Activated B cell treated with CpG ODN at 0.5 μM for 24 hours (primary cell): ENCODE measurements at regions not wholly inside any gene's neighbourhood (a gene's known extent, or its start where the extent isn't known, plus 50 kb on each side); places are given as distances from the start of the nearest gene placed in this dataset.

ENCODE experiments used
- ATAC-seq: fragments of 200-7000 bp; cut with Tn5 transposase; one replicate; pipeline ENCODE4 v1.10.0; 2021; ENCODE audit warnings: low read depth, mild to moderate bottlenecking, moderate library complexity
- CTCF ChIA-PET: fragments of 350-600 bp; sonication (Branson Sonifier 250); formaldehyde crosslinking; loops from one replicate; lab custom pipeline; 2021; ENCODE audit warnings: antibody characterized with exemption; lab: Charles Lee
- POLR2A ChIA-PET: fragments of 350-600 bp; sonication (Branson Sonifier 250); formaldehyde crosslinking; loops from one replicate; lab custom pipeline; 2021; ENCODE audit warnings: antibody characterized with exemption; lab: Charles Lee
- DNase-seq: peaks from one replicate; pipeline ENCODE4 v3.0.0; 2022
- H3K27ac Mint-ChIP-seq: one replicate; pipeline ENCODE4 v1.8.0; 2020; ENCODE audit warnings: mixed read lengths
- H3K27me3 Mint-ChIP-seq: one replicate; pipeline ENCODE4 v1.8.0; 2021; ENCODE audit warnings: mixed read lengths
- H3K36me3 Mint-ChIP-seq: one replicate; pipeline ENCODE4 v1.8.0; 2021; ENCODE audit warnings: low read depth, mixed read lengths
- H3K4me1 Mint-ChIP-seq: one replicate; pipeline ENCODE4 v1.8.0; 2021; ENCODE audit warnings: mixed read lengths
- H3K4me3 Mint-ChIP-seq: one replicate; pipeline ENCODE4 v1.8.0; 2020; ENCODE audit warnings: mild to moderate bottlenecking, mixed read lengths
- H3K9me3 Mint-ChIP-seq: one replicate; pipeline ENCODE4 v1.8.0; 2020; ENCODE audit warnings: mixed read lengths
- CTCF ChIP-seq: fragments of 200-600 bp; IDR thresholded peaks from one replicate; pipeline ENCODE4 v1.8.0; 2022; ENCODE audit warnings: antibody characterized with exemption, mild to moderate bottlenecking
- intact Hi-C: fragments of 100-400 bp; cut with micrococcal nuclease; formaldehyde crosslinking; loops from one replicate; pipeline ENCODE4 v1.15.1; 2024

- no peak for ATAC-seq
Observed at GRCh38 chr1:114232691-114233090, 79.0 kb upstream of the SYT6 start.

GRCh38 chr1:114231301-114231700, 77.6 kb upstream of the SYT6 start:
- CTCF ChIA-PET = no interaction called here
- POLR2A ChIA-PET = no interaction called here
- Mint-ChIP-seq H3K9me3 (no peaks in the 10 kb centered on the region), H3K36me3 (no peaks in the 10 kb centered on the region), H3K4me3 (no peak overlapping the region), H3K27ac (no peak overlapping the region), H3K4me1 (no peaks in the 10 kb centered on the region), H3K27me3 (peaks cover 10% of the 10 kb centered on the region)
- DNase-seq = no peak
- intact Hi-C loops = no loop called here
- TF ChIP-seq CTCF = no peak
- ATAC-seq = no peak

More at GRCh38 chr1:114232691-114233090, 79.0 kb upstream of the SYT6 start:
- H3K9me3 Mint-ChIP-seq = no peaks in the 10 kb centered on the region
- CTCF ChIA-PET = no interaction called here
- no peaks in the 10 kb centered on the region for H3K4me1 Mint-ChIP-seq
- DNase-seq = no peak
- H3K27me3 Mint-ChIP-seq = peaks cover 10% of the 10 kb centered on the region
- intact Hi-C loops = no loop called here
- no peak overlapping the region for H3K27ac Mint-ChIP-seq
- POLR2A ChIA-PET = no interaction called here
- H3K4me3 Mint-ChIP-seq = no peak overlapping the region
- no peaks in the 10 kb centered on the region for H3K36me3 Mint-ChIP-seq
- no peak for TF ChIP-seq CTCF

- CTCF ChIA-PET = no interaction called here
- ATAC-seq = no peak
- TF ChIP-seq CTCF = no peak
- intact Hi-C loops = no loop called here
- Mint-ChIP-seq H3K4me1 (no peaks in the 10 kb centered on the region), H3K4me3 (no peak overlapping the region), H3K9me3 (no peaks in the 10 kb centered on the region), H3K36me3 (no peaks in the 10 kb centered on the region), H3K27ac (no peak overlapping the region), H3K27me3 (peaks cover 10% of the 10 kb centered on the region)
- DNase-seq = no peak
- POLR2A ChIA-PET = no interaction called here
Observed at GRCh38 chr1:114229368-114229767, 75.7 kb upstream of the SYT6 start.

- POLR2A ChIA-PET = no interaction called here
- CTCF ChIA-PET = no interaction called here
- H3K36me3 Mint-ChIP-seq = no peaks in the 10 kb centered on the region
- TF ChIP-seq CTCF = no peak
- ATAC-seq = no peak
- no peaks in the 10 kb centered on the region for H3K4me1 Mint-ChIP-seq
- no peak overlapping the region for H3K27ac Mint-ChIP-seq
- no peak overlapping the region for H3K4me3 Mint-ChIP-seq
- H3K9me3 Mint-ChIP-seq = no peaks in the 10 kb centered on the region
- no peak for DNase-seq
- H3K27me3 Mint-ChIP-seq = peaks cover 8% of the 10 kb centered on the region
- intact Hi-C loops = no loop called here
Observed at GRCh38 chr1:114227059-114227458, 73.4 kb upstream of the SYT6 start.

GRCh38 chr1:114224196-114224907, 70.7 kb upstream of the SYT6 start:
- TF ChIP-seq CTCF = no peak
- Mint-ChIP-seq H3K27ac (no peak overlapping the region), H3K9me3 (no peaks in the 10 kb centered on the region), H3K4me3 (no peak overlapping the region), H3K36me3 (no peaks in the 10 kb centered on the region), H3K4me1 (no peaks in the 10 kb centered on the region), H3K27me3 (peaks cover 3% of the 10 kb centered on the region)
- intact Hi-C loops = no loop called here
- DNase-seq (no peak), ATAC-seq (no peak)
- POLR2A ChIA-PET = no interaction called here
- CTCF ChIA-PET = no interaction called here
